NCI-H69 (cell line): ENCODE measurements at regions not wholly inside any gene's neighbourhood (a gene's known extent, or its start where the extent isn't known, plus 50 kb on each side); places are given as distances from the start of the nearest gene placed in this dataset.

Experiments
- DNase-seq: peaks from one replicate; lab custom pipeline; 2025; lab: John Stamatoyannopoulos, UW

DNA sequence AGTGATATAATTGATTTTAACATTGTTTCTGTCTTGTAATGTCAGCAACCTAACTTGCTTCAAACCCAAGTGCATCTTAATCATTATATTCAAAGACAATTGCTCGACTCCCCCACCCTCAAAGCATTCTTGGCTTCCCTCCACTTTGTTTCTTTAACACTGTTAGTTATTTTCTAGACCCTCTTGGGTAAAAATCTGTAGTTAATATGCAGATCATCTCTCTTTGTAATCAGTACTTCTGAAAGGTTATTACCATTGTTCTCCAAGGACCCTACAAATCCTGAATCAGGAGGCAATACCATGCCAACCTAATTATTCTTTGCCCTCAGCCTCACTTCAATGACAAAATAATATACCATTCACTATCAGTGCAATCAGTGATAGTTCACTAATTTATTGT is 1075.7 kb downstream of the AMY1C start:
- no peak for DNase-seq

DNA sequence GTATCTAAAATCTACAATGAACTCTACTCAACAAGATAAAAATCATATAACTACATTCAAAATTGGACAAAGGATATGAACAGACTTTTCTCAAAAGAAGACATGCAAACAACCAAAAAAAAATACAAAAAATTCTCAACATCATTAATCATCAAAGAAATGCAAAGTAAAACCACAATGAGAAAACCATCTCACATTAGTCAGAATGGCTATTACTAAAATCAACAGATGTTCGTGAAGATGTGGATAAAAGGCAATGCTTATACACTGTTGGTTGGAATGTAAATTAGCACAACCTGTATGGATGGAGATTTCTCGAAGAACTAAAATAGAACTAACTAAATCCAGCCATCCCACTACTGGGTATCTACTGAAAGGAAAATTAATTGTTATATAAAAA is 1080.8 kb downstream of the AMY1C start:
- DNase-seq: no peak

DNA sequence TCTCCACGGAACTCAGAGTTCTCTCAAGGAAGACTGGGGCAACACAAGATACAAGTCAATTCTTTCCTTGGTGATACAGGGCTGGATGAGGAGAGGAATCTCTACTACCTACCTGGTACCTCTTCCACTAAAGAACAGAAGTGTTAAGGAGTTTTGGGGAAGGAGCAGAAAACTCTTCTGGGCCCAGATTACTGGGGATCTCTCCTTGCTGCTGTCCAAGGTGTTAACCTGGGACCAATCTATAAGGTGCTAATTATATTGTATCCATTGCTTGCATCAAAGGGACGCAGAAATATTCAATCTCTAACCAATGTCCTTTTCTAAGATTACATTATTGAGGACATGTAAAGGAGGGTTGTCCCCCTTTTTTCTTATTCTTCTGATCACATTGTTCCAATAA is 1102.5 kb downstream of the AMY1C start:
- DNase-seq: no peak

GRCh38 chr1:104853276-104853675 is 1103.6 kb downstream of the AMY1C start:
- DNase-seq: no peak

- DNase-seq: no peak
Observed at GRCh38 chr1:104854529-104854928, 1104.8 kb downstream of the AMY1C start.

- DNase-seq: peak; percentile 38
Observed at GRCh38 chr1:104855550-104855949, 1105.9 kb downstream of the AMY1C start.

- no peak for DNase-seq
Observed at GRCh38 chr1:104856091-104856490, 1106.4 kb downstream of the AMY1C start.

DNA sequence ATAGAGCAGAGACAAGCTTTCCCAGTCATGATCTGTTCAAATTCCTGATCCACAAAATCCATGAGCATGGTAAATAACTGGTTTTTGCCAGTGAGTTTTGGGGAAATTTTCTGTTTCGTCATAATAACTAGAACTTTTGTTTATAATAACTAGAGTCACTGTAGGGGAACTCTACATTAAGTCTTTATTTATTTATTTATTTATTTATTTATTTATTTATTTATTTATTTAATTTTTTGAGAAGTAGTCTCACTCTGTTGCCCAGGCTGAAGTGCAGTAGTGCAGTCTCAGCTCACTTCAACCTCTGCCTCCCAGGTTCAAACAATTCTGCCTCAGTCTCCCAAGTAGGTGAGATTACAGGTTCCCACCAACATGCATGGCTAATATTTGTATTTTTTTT is 1106.8 kb downstream of the AMY1C start:
- no peak for DNase-seq

- peak; percentile 27 for DNase-seq
Observed at GRCh38 chr1:104868794-104869193, 1119.1 kb downstream of the AMY1C start.

DNA sequence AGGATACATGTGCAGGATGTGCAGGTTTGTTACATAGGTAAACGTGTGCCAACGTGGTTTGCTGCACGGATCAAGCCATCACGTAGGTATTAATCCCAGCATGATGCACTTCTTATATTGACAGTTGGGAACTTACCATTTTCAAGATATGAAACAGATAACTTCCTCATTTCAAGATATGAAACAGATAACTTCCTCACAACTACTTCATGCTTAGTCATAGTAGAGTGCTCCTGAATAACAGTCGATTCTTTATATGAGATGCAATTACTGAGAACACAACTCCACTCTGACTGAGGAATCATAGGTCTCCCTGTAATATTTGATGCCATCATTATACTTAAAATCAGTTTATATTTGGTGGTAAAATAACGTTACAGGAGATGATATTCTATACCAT is 1124.3 kb downstream of the AMY1C start:
- no peak for DNase-seq

DNA sequence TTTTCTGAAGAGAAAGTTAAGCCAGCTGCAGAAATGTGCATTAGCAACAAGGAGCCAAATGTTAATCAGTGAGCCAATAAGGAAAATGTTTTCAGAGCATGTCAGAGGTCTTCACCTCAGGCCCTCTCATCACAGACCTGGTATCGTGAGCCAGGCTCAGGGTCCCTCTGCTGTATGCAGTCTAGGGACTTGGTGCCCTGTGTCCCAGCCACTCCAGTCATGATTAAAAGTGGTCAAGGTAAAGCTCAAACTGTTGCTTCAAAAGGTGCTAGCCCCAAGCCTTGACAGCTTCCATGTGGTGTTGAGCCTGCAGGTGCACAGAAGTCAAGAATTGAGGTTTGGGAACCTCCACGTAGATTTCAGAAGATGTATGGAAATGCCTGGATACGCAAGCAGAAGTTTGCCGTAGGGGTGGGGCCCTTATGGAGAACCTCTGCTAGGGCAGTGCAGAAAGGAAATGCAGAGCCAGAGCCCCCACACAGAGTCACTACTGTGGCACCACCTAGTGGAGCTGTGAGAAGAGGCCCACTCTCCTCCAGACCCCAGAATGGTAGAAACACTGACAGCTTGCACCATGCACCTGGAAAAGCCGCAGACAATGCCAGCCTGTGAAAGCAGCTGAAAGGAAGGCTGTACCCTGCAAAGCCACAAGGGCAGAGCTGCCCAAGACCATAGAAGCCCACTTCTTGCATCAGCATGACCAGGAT is 1128.7 kb downstream of the AMY1C start:
- DNase-seq: peak; percentile 34

GRCh38 chr1:104884939-104885338 is 1135.2 kb downstream of the AMY1C start:
- no peak for DNase-seq

DNA sequence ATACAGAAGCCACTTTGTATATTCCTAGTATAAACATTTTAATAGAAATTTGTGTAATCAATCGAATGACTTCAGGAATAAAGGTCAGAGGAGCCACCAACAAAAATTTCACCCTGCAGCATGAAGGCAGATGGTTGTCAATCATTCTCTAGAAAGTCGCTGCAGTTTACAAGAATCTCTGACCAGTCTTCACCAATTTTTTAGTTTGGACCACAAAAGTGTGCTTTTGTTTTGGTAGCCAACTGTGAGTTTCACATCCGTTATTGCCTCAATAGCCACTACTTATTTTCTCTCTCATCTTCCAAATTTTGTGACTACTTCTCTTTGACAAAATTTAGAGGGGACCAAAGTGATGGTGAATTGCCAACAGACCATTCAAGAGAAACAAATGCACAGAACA is 1155.6 kb downstream of the AMY1C start:
- no peak for DNase-seq

- DNase-seq: no peak
Observed at GRCh38 chr1:104906141-104906540, 1156.4 kb downstream of the AMY1C start.

- no peak for DNase-seq
Observed at GRCh38 chr1:104919188-104919587, 1169.5 kb downstream of the AMY1C start.

DNA sequence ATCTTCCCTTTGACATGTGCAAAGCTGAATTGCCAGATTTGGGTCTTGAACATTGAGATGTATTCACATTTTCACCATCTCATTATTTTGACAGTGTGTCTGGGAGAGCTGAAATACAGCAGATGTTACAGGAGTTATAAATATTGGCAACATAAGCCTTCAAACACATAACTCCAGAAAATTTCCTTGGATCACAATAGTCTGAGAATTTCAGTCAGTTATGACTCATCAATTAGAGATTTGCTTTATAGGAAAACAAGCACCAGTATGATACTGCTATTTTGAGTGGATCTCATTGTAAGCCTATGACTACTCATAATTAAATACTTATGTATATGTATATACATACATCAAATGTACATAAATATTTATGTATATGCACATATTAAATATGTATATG is 1171.8 kb downstream of the AMY1C start:
- DNase-seq: peak; percentile 2

DNA sequence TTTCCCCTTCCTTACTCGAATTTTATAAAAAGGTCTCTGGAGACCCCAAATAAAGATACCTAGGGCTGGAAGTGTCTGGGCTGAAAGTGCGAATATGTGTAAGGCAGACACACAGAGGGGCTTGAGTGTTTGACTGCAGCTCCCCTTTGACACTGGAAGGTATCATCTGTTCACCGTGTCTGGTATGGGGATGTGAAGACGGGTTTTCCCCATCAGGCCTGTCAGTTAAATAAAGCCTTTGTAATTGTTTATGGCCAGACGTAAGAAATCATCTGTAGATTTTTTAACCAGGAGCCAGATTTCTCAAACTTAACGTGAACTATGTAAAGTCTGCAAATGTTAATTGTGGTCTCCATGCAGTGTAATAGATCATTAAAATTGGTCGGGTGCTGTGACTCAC is 1173.4 kb downstream of the AMY1C start:
- DNase-seq: peak; percentile 11

DNA sequence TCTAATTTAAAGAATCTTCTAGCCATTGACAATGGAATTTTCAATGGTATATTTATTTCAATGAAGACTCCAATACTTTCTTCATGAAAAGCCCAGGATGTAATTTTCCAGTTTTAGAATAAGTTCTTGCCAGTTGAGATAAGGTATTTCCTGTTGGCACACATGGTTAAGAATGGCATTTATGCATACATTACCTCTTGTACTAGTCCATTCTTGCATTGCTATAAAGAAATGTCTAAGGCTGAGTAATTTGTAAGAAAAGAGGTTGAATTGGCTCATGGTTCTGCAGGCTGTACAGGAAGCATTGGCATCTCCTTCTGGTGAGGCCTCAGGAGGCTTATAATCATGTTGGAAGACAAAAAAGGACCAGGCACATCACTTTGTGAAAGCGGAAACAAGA is 1179.6 kb downstream of the AMY1C start:
- DNase-seq: no peak

GRCh38 chr1:104932030-104932915 is 1182.6 kb downstream of the AMY1C start:
- no peak for DNase-seq

- no peak for DNase-seq
Observed at GRCh38 chr1:104932949-104933679, 1183.4 kb downstream of the AMY1C start.

DNA sequence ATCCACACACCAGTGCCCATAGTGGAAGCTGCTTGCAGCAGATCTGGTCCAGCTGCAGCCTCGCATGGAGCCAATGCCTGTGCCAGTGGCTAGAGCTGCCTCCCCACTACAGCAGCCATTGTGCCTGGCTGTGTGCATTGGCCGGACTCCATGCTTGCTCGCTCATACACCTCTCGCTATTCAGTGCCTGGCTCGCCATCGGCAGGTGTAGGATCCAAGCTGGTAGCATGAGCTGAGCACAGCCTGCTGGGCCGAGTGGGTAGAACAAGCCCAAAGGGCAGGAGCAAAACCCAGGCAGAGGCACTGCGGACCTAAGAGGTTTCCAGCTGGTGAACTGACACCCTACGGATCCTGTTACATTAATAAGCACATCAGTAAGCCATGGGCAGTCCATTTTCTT is 1184.1 kb downstream of the AMY1C start:
- peak; percentile 11 for DNase-seq

GRCh38 chr1:104945406-104945805 is 1195.7 kb downstream of the AMY1C start:
- no peak for DNase-seq
